ENCODE measurements at regions not wholly inside any gene's neighbourhood (a gene's known extent, or its start where the extent isn't known, plus 50 kb on each side); places are given as distances from the start of the nearest gene placed in this dataset.

DNA sequence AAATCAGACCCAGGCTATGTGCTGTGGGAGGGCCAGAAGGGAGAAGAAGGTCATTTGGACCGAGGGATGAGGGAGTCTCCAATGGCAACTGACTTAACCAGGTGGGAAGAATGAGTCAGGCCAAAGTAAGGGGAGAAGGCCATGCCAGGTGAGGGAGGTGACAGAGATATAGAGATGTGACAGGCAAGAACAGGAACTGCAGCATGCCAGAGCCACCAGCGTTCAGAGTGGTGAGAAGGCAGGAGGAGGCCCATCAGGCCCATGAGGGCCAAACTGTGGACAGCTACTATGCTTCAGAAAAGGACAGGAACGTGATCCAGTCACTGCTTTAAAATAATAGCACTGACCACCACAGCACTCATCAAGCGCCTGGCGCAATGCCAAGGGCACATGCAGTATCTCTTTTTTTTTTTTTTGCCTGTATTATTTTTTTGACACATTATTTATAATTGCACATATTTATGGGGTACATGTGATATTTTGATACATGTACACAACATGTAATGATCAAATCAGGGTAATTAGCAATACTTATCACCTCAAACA is 154.3 kb upstream of the IGF1R start:
- Mint-ChIP-seq H3K36me3 (peaks cover 16% of the 10 kb centered on the region), H3K27ac (no peak overlapping the region), H3K4me1 (0 out of 2 replicates have a peak, but pooled peaks cover 6% of the 10 kb centered on the region), H3K4me3 (no peak overlapping the region), H3K9me3 (peaks cover 54% of the 10 kb centered on the region), H3K27me3 (ENCODE audit: low read depth) (peaks cover 9% of the 10 kb centered on the region)
- ATAC-seq (no peak), DNase-seq (ENCODE audit: low spot score) (no peak)
- ChIA-PET CTCF (no interaction called here), POLR2A (no interaction called here)
- no peak for TF ChIP-seq IRF2 (CRISPR knock-in tag; IDR thresholded peaks at IDR 0.05; ENCODE audit: borderline replicate concordance, low read depth)
- TF ChIP-seq NR2C2 (CRISPR knock-in tag; IDR thresholded peaks at IDR 0.05): no peak
- TF ChIP-seq, protein P1, sequence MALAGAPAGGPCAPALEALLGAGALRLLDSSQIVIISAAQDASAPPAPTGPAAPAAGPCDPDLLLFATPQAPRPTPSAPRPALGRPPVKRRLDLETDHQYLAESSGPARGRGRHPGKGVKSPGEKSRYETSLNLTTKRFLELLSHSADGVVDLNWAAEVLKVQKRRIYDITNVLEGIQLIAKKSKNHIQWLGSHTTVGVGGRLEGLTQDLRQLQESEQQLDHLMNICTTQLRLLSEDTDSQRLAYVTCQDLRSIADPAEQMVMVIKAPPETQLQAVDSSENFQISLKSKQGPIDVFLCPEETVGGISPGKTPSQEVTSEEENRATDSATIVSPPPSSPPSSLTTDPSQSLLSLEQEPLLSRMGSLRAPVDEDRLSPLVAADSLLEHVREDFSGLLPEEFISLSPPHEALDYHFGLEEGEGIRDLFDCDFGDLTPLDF (CRISPR knock-in tag; IDR thresholded peaks at IDR 0.05): no peak
- TF ChIP-seq, protein P2, sequence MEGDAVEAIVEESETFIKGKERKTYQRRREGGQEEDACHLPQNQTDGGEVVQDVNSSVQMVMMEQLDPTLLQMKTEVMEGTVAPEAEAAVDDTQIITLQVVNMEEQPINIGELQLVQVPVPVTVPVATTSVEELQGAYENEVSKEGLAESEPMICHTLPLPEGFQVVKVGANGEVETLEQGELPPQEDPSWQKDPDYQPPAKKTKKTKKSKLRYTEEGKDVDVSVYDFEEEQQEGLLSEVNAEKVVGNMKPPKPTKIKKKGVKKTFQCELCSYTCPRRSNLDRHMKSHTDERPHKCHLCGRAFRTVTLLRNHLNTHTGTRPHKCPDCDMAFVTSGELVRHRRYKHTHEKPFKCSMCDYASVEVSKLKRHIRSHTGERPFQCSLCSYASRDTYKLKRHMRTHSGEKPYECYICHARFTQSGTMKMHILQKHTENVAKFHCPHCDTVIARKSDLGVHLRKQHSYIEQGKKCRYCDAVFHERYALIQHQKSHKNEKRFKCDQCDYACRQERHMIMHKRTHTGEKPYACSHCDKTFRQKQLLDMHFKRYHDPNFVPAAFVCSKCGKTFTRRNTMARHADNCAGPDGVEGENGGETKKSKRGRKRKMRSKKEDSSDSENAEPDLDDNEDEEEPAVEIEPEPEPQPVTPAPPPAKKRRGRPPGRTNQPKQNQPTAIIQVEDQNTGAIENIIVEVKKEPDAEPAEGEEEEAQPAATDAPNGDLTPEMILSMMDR (IDR thresholded peaks at IDR 0.05): no peak
- TF ChIP-seq, protein P3, sequence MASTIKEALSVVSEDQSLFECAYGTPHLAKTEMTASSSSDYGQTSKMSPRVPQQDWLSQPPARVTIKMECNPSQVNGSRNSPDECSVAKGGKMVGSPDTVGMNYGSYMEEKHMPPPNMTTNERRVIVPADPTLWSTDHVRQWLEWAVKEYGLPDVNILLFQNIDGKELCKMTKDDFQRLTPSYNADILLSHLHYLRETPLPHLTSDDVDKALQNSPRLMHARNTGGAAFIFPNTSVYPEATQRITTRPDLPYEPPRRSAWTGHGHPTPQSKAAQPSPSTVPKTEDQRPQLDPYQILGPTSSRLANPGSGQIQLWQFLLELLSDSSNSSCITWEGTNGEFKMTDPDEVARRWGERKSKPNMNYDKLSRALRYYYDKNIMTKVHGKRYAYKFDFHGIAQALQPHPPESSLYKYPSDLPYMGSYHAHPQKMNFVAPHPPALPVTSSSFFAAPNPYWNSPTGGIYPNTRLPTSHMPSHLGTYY (CRISPR knock-in tag; IDR thresholded peaks at IDR 0.05): no peak
- no peak for TF ChIP-seq ELF4 (CRISPR knock-in tag; IDR thresholded peaks at IDR 0.05; ENCODE audit: low read depth)
- TF ChIP-seq CREM (CRISPR knock-in tag; IDR thresholded peaks at IDR 0.05): no peak
- no peak for TF ChIP-seq ZNF263 (CRISPR knock-in tag; IDR thresholded peaks at IDR 0.05; ENCODE audit: low read depth)
- TF ChIP-seq, protein P4, sequence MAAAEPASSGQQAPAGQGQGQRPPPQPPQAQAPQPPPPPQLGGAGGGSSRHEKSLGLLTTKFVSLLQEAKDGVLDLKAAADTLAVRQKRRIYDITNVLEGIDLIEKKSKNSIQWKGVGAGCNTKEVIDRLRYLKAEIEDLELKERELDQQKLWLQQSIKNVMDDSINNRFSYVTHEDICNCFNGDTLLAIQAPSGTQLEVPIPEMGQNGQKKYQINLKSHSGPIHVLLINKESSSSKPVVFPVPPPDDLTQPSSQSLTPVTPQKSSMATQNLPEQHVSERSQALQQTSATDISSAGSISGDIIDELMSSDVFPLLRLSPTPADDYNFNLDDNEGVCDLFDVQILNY (CRISPR knock-in tag; IDR thresholded peaks at IDR 0.05): no peak
- TF ChIP-seq, protein P5, sequence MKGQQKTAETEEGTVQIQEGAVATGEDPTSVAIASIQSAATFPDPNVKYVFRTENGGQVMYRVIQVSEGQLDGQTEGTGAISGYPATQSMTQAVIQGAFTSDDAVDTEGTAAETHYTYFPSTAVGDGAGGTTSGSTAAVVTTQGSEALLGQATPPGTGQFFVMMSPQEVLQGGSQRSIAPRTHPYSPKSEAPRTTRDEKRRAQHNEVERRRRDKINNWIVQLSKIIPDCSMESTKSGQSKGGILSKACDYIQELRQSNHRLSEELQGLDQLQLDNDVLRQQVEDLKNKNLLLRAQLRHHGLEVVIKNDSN (CRISPR knock-in tag; IDR thresholded peaks at IDR 0.05): no peak
- TF ChIP-seq ZNF317 (CRISPR knock-in tag; IDR thresholded peaks at IDR 0.05; ENCODE audit: borderline replicate concordance, low read depth): no peak
- TF ChIP-seq NFATC4 (CRISPR knock-in tag; IDR thresholded peaks at IDR 0.05): no peak
- TF ChIP-seq, protein P6, sequence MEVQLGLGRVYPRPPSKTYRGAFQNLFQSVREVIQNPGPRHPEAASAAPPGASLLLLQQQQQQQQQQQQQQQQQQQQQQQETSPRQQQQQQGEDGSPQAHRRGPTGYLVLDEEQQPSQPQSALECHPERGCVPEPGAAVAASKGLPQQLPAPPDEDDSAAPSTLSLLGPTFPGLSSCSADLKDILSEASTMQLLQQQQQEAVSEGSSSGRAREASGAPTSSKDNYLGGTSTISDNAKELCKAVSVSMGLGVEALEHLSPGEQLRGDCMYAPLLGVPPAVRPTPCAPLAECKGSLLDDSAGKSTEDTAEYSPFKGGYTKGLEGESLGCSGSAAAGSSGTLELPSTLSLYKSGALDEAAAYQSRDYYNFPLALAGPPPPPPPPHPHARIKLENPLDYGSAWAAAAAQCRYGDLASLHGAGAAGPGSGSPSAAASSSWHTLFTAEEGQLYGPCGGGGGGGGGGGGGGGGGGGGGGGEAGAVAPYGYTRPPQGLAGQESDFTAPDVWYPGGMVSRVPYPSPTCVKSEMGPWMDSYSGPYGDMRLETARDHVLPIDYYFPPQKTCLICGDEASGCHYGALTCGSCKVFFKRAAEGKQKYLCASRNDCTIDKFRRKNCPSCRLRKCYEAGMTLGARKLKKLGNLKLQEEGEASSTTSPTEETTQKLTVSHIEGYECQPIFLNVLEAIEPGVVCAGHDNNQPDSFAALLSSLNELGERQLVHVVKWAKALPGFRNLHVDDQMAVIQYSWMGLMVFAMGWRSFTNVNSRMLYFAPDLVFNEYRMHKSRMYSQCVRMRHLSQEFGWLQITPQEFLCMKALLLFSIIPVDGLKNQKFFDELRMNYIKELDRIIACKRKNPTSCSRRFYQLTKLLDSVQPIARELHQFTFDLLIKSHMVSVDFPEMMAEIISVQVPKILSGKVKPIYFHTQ (CRISPR knock-in tag; IDR thresholded peaks at IDR 0.05): no peak
- no peak for TF ChIP-seq NFE2L1 (CRISPR knock-in tag; IDR thresholded peaks at IDR 0.05)

DNA sequence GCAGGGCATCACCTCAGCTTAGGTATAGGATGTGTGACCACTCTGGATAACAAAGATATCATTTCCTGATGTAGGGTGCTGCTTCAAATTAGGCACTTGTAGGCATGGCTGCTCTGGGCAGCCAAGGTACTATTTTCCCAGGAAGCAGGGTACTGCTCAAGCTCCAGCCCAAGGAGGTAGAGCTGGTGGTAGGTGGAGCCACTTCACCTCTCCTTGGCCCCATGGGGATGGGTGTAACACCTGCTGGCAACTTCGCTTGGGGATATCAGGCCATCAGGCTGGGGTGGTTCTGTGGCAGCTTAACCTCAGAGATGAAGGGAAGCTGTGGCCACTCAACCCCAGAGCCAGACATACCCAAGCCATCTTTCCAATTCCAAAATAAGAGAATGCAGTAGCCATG is 147.1 kb upstream of the IGF1R start:
- Mint-ChIP-seq H3K27me3 (ENCODE audit: low read depth) (peaks cover 2% of the 10 kb centered on the region; the same call in 1 of the 2 replicates), H3K4me1 (no peaks in the 10 kb centered on the region), H3K4me3 (no peak overlapping the region), H3K9me3 (peaks cover 32% of the 10 kb centered on the region), H3K36me3 (no peaks in the 10 kb centered on the region), H3K27ac (no peak overlapping the region)
- DNase-seq (ENCODE audit: low spot score) (no peak), ATAC-seq (no peak)
- ChIA-PET POLR2A (no interaction called here), CTCF (no interaction called here)
- TF ChIP-seq, protein P7, sequence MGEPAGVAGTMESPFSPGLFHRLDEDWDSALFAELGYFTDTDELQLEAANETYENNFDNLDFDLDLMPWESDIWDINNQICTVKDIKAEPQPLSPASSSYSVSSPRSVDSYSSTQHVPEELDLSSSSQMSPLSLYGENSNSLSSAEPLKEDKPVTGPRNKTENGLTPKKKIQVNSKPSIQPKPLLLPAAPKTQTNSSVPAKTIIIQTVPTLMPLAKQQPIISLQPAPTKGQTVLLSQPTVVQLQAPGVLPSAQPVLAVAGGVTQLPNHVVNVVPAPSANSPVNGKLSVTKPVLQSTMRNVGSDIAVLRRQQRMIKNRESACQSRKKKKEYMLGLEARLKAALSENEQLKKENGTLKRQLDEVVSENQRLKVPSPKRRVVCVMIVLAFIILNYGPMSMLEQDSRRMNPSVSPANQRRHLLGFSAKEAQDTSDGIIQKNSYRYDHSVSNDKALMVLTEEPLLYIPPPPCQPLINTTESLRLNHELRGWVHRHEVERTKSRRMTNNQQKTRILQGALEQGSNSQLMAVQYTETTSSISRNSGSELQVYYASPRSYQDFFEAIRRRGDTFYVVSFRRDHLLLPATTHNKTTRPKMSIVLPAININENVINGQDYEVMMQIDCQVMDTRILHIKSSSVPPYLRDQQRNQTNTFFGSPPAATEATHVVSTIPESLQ (CRISPR knock-in tag; IDR thresholded peaks at IDR 0.05): no peak
- no peak for TF ChIP-seq GABPB1 (CRISPR knock-in tag; IDR thresholded peaks at IDR 0.05)
- no peak for TF ChIP-seq NFYB (CRISPR knock-in tag; conservative IDR thresholded peaks at IDR 0.05; ENCODE audit: low read depth)
- no peak for TF ChIP-seq NR1H2 (CRISPR knock-in tag; IDR thresholded peaks at IDR 0.05)
- TF ChIP-seq NR3C1 (CRISPR knock-in tag; conservative IDR thresholded peaks at IDR 0.05; ENCODE audit: low read depth): no peak
- TF ChIP-seq GTF2I (CRISPR knock-in tag; conservative IDR thresholded peaks at IDR 0.05): no peak
- TF ChIP-seq JAZF1 (CRISPR knock-in tag; IDR thresholded peaks at IDR 0.05): no peak
- TF ChIP-seq GRHL2 (CRISPR knock-in tag; IDR thresholded peaks at IDR 0.05; ENCODE audit: insufficient replicate concordance, severe bottlenecking): no peak

Measured in WTC11 (cell line).